Brain microvascular endothelial cell (primary cell): ENCODE measurements at regions not wholly inside any gene's neighbourhood (a gene's known extent, or its start where the extent isn't known, plus 50 kb on each side); places are given as distances from the start of the nearest gene placed in this dataset.

ENCODE experiments used
- DNase-seq: peaks from one replicate; pipeline ENCODE4 v3.0.0-alpha.2; 2020
- H3K27ac ChIP-seq: fragments of 250-450 bp; sonication (Bioruptor Pico); 2 replicates; pipeline ENCODE4 v1.5.1; 2020; ENCODE audit warnings: mild to moderate bottlenecking, moderate library complexity
- H3K27me3 ChIP-seq: fragments of 250-450 bp; sonication (Bioruptor Pico); replicated peaks from 2 replicates; pipeline ENCODE4 v1.5.1; 2020; ENCODE audit warnings: mild to moderate bottlenecking
- H3K36me3 ChIP-seq: fragments of 250-450 bp; sonication (Bioruptor Pico); replicated peaks from 2 replicates; pipeline ENCODE4 v1.5.1; 2020; ENCODE audit warnings: mild to moderate bottlenecking
- H3K4me3 ChIP-seq: 2 replicates; pipeline ENCODE4 v1.5.1; 2011; ENCODE audit warnings: low read depth, mild to moderate bottlenecking, control low read depth, low read length, moderate library complexity
- in situ Hi-C: cut with HindIII; loops from 2 replicates; pipeline ENCODE4 v1.10.0; 2017; ENCODE audit warnings: low sequenced_read_pairs, low pct_ligation_motif_present
- TF ChIP-seq, protein P1 (sequence below): IDR thresholded peaks from 2 replicates; pipeline ENCODE4 v1.5.1; 2011; ENCODE audit warnings: low read depth, mild to moderate bottlenecking, moderate library complexity, low read length, control low read depth, inconsistent platforms; ENCODE audit errors: missing control alignments

DNA sequence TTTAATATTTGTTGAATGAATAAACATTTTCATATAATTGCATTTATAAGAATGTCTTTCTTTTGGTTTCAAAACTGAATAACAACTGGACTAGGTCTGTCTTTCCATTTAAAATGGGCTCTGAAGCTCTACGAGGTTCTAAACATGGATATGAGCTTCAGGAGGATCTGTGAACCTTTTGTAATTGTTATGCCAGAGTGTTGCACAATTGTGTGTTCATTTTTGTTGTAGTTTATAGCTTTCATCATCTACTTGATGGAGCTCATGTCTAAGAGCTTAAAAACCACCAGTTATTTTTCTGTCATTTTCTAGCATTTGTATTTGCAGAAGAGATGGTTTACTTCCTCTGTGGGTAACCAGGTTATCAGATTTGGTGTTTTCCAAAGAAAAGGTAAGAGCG lies 265.7 kb upstream of the NPY start:
- Histone ChIP-seq H3K4me3 (no peak overlapping the region), H3K27ac (no peak overlapping the region), H3K27me3 (no peaks in the 10 kb centered on the region), H3K36me3 (no peaks in the 10 kb centered on the region)
- DNase-seq, result no peak
- TF ChIP-seq, protein P1, sequence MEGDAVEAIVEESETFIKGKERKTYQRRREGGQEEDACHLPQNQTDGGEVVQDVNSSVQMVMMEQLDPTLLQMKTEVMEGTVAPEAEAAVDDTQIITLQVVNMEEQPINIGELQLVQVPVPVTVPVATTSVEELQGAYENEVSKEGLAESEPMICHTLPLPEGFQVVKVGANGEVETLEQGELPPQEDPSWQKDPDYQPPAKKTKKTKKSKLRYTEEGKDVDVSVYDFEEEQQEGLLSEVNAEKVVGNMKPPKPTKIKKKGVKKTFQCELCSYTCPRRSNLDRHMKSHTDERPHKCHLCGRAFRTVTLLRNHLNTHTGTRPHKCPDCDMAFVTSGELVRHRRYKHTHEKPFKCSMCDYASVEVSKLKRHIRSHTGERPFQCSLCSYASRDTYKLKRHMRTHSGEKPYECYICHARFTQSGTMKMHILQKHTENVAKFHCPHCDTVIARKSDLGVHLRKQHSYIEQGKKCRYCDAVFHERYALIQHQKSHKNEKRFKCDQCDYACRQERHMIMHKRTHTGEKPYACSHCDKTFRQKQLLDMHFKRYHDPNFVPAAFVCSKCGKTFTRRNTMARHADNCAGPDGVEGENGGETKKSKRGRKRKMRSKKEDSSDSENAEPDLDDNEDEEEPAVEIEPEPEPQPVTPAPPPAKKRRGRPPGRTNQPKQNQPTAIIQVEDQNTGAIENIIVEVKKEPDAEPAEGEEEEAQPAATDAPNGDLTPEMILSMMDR, result no peak
- in situ Hi-C loops, result no loop called here

DNA sequence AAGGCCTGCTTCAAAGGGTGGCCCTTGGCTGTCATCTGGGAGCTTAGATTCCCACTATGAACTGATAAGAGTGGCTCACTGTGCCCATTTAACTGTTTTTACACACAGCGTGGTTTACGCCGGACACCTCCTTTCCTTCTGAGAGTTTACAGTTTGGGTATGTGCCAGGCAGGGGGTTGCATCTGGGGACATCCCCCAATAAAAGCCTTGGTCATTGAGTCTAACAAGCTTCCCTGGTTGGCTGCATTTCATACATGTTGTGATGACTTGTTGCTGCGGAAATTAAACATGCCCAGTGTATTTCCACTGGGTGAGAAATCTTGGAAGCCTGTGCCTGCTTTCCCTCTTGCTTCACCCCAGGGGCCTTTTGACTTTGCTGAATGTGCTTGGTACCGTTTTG lies 264.1 kb upstream of the NPY start:
- H3K27ac ChIP-seq, result no peak overlapping the region
- no peak for DNase-seq
- in situ Hi-C loops, result no loop called here
- no peaks in the 10 kb centered on the region for H3K27me3 ChIP-seq
- no peaks in the 10 kb centered on the region for H3K36me3 ChIP-seq
- TF ChIP-seq, protein P1, result no peak
- no peak overlapping the region for H3K4me3 ChIP-seq

DNA sequence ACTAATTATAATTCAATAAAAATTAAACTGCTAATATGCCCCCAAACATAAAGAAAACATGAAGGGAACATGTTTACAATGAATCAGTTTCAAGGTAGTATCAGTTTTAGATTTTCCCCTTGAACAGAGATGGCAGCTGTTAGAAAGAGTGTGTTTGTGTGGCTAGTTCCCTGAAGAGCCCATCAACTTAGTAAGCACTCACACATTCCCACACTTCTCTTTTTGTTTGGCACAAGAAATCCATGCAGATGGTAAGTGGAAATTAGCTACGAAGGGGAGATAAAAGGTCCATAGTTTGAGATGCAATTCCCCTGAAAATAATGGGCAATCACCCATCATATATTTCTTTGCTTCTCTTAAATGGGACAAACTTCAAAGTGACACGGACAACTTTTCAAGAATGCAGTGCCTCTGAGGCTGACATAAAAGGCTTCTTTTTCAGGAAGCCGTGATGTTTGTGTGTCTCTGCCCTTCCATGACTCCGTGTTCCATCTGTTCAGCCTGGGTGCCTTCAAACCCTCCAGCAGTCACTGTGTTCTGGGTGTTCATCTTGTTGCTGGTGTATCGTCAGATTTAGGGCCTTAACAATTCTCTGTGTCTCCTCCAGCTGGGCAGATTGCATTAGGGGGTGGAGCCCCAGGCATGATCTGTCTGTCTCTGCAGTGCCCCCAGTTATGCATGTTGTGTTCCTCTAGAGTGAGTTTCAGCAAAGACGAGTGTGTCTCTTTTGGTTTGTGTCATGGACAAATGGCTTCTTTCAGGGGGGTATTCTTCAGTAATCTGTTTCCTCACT lies 259.5 kb upstream of the NPY start:
- no peaks in the 10 kb centered on the region for H3K27me3 ChIP-seq
- TF ChIP-seq, protein P1, result no peak
- in situ Hi-C loops, result no loop called here
- no peak for DNase-seq
- H3K27ac ChIP-seq, result no peak overlapping the region
- no peak overlapping the region for H3K4me3 ChIP-seq
- H3K36me3 ChIP-seq, result no peaks in the 10 kb centered on the region

DNA sequence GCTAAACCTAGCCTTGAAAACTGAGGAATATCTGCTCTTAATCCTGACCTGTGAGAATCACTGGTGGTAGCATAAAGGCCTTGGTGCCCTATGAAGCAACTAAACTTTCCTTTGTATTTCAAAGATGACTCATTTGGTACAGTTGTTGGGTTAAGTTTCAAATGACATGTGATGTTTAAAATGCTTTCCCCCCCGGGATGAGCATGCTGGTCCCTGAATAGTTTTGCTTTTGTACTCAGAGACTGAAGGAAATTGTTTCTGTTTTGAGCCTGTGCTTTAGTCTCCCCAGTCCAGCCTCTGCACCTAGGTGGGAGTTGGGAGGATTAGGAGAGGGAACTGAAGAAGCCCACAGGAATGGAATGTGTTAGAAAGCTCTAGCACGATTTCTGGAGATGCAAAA lies 258.9 kb upstream of the NPY start:
- no peak for DNase-seq
- Histone ChIP-seq H3K27me3 (no peaks in the 10 kb centered on the region), H3K27ac (no peak overlapping the region), H3K4me3 (no peak overlapping the region), H3K36me3 (no peaks in the 10 kb centered on the region)
- in situ Hi-C loops, result no loop called here
- TF ChIP-seq, protein P1, result no peak

DNA sequence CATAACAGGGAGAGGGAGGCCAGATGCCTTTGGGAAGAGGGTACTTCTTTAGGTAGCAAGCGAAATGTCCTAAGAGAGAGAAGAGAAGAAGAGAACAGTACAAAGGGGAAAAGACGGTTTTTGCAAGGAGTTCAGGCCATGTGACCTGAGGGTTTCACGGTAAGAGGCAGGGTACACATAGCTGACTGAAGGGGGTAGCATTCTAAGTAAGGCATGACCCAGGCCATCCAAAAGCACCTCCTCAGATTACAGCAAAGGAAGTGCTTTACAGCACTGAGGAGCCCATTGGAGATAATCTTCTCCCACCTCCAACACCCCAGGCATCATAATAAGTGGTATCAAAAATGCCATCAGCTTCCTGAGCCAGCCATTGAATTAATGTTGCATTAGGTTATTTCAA lies 258.2 kb upstream of the NPY start:
- TF ChIP-seq, protein P1, result no peak
- no peak overlapping the region for H3K27ac ChIP-seq
- no peaks in the 10 kb centered on the region for H3K36me3 ChIP-seq
- no peak overlapping the region for H3K4me3 ChIP-seq
- in situ Hi-C loops, result no loop called here
- DNase-seq, result no peak
- H3K27me3 ChIP-seq, result no peaks in the 10 kb centered on the region

DNA sequence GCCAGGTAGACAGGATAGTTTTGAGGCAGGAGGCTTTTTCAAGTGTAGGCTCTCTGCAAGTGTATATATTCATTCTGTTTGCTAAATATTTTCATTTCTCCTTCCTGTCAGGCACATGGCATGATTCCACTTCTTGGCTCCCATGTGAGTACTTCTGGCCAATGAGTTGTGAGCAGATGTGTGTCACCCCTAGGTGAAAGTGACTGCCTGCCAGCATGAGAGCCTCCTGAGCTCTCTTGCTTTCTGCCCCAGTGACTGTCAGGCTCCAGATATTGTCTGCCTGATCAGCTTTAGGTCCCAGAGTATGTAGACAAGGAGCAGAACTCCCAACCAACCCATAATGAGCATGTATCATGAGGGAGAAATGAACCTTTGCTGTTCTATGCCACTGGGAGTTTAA lies 257.6 kb upstream of the NPY start:
- no peaks in the 10 kb centered on the region for H3K27me3 ChIP-seq
- no peak overlapping the region for H3K27ac ChIP-seq
- in situ Hi-C loops, result no loop called here
- no peaks in the 10 kb centered on the region for H3K36me3 ChIP-seq
- H3K4me3 ChIP-seq, result no peak overlapping the region
- DNase-seq, result no peak
- TF ChIP-seq, protein P1, result no peak
